Lung (tissue), 11 donors: ENCODE measurements at regions not wholly inside any gene's neighbourhood (a gene's known extent, or its start where the extent isn't known, plus 50 kb on each side); places are given as distances from the start of the nearest gene placed in this dataset.
"Not testable (repeated sequence)": the region's sequence is repeated elsewhere in the genome, so short reads cannot be mapped to it uniquely, and the experiment has no call there.

Experiments used
- ATAC-seq: fragments of 200-7000 bp; cut with Tn5 transposase; one replicate; pipeline ENCODE4 v1.9.1; 2020; ENCODE audit warnings: moderate number of reproducible peaks; ENCODE audit not compliant: insufficient read depth, low FRiP score
- DNase-seq, 3 donors: peaks; one replicate each; pipeline ENCODE4 v3.0.0-alpha.2; 2013 to 2017
- H3K27ac ChIP-seq, 2 donors: one replicate each; pipeline ENCODE4 v1.5.1; 2013; ENCODE audit warnings: mild to moderate bottlenecking in 2 of 2, moderate library complexity in 2 of 2, control low read depth in 1 of 2, inconsistent platforms in 1 of 2, low read depth in 1 of 2, low read length in 1 of 2
- H3K27me3 ChIP-seq, 3 donors: one replicate each; pipeline ENCODE4 v1.5.1; 2013; ENCODE audit warnings: low read length in 2 of 3; ENCODE audit not compliant: control insufficient read depth in 3 of 3, insufficient read depth in 3 of 3
- H3K36me3 ChIP-seq, 4 donors: one replicate each; pipeline ENCODE4 v1.5.1; 2013; ENCODE audit warnings: low read length in 4 of 4, mild to moderate bottlenecking in 1 of 4, moderate library complexity in 1 of 4; ENCODE audit not compliant: control insufficient read depth in 4 of 4, insufficient read depth in 4 of 4
- H3K4me1 ChIP-seq, 5 donors: one replicate each; pipeline ENCODE4 v1.5.1; 2013; ENCODE audit warnings: low read length in 5 of 5, mild to moderate bottlenecking in 2 of 5, moderate library complexity in 1 of 5; ENCODE audit not compliant: control insufficient read depth in 5 of 5, insufficient read depth in 5 of 5
- H3K4me3 ChIP-seq: one replicate; pipeline ENCODE4 v1.5.1; 2013; ENCODE audit warnings: mild to moderate bottlenecking, control low read depth, moderate library complexity
- H3K9ac ChIP-seq, 2 donors: one replicate each; pipeline ENCODE4 v1.5.1; 2013; ENCODE audit warnings: low read length in 2 of 2, control low read depth in 1 of 2; ENCODE audit not compliant: insufficient read depth in 1 of 2
- H3K9me3 ChIP-seq, 4 donors: one replicate each; pipeline ENCODE4 v1.5.1; 2013; ENCODE audit warnings: low read length in 3 of 4, mild to moderate bottlenecking in 1 of 4, moderate library complexity in 1 of 4; ENCODE audit not compliant: control insufficient read depth in 4 of 4, insufficient read depth in 3 of 4
- WGBS, 2 donors: extraction: QIAGEN DNeasy Blood & Tissue Kit; methylation state at CpG; one replicate each; pipeline ENCODE4 v1.1.7; 2013; 5-methylcytosine and 5-hydroxymethylcytosine counted together
- TF ChIP-seq, protein P1 (sequence below): IDR thresholded peaks from 2 replicates; pipeline ENCODE4 v1.5.1; 2012; ENCODE audit warnings: mild to moderate bottlenecking; ENCODE audit errors: control extremely low read depth, extremely low read depth
- donor health status: control.
- donor health status: control.
- donor health status: Bipolar disorder and iron deficiency.
- donor health status: healthy.
- donor health status: DM: yes; HTN: yes; CAD: no.

DNA sequence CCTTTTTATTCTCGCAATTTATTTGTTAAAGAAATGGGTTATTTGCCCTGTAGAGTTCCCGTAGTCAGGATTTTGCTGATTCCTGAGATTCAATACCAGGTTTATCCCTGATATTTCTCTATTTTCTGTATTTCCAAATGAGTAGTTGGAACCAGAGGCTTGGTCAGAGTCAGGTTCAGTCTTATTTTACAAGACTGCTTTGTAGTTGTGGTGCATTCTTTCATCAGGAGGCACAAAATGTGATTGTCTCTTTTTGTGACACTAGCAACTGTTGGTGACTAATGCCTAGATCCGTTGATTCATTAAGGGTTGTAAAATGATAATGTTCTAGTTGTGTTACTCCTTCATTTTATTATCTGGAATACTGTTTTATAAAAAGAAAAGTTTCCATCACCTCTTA is 95.5 kb upstream of the TPTE start:
- no peak for ATAC-seq
- 68 to 73% methylated on average over 3 of the region's 3 CpGs for WGBS, 2 donors
- Histone ChIP-seq H3K4me1 (no peaks in the 10 kb centered on the region), H3K9ac (no peak overlapping the region), H3K4me3 (no peak overlapping the region), H3K27me3 (no peaks in the 10 kb centered on the region), H3K9me3 (peaks cover 7 to 45% (median 14%) of the 10 kb centered on the region in 4 donors), H3K36me3 (no peaks in the 10 kb centered on the region), H3K27ac (no peak overlapping the region)
- DNase-seq, result no peak
- TF ChIP-seq, protein P1, sequence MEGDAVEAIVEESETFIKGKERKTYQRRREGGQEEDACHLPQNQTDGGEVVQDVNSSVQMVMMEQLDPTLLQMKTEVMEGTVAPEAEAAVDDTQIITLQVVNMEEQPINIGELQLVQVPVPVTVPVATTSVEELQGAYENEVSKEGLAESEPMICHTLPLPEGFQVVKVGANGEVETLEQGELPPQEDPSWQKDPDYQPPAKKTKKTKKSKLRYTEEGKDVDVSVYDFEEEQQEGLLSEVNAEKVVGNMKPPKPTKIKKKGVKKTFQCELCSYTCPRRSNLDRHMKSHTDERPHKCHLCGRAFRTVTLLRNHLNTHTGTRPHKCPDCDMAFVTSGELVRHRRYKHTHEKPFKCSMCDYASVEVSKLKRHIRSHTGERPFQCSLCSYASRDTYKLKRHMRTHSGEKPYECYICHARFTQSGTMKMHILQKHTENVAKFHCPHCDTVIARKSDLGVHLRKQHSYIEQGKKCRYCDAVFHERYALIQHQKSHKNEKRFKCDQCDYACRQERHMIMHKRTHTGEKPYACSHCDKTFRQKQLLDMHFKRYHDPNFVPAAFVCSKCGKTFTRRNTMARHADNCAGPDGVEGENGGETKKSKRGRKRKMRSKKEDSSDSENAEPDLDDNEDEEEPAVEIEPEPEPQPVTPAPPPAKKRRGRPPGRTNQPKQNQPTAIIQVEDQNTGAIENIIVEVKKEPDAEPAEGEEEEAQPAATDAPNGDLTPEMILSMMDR, result no peak

DNA sequence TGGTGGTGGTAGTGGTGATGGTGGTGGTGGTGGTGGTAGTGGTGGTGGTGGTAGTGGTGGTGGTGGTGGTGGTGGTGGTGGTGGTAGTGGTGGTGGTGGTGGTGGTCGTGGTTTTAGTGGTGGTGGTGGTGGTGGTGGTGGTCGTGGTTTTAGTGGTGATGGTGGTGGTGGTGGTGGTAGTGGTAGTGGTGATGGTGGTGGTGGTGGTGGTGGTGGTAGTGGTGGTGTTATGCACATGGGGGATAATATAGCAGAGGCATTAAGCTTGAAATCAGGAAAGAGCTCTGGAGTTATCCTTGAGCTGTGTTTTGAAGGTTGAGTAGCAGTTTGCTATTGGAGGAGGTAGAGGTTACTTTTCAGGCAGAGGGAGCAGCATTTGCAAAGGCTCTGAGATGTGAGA is 94.6 kb upstream of the TPTE start:
- H3K36me3 ChIP-seq, H3K9ac ChIP-seq, ATAC-seq, H3K27ac ChIP-seq, H3K4me1 ChIP-seq, DNase-seq, H3K4me3 ChIP-seq, H3K27me3 ChIP-seq: not testable (repeated sequence)
- WGBS, 2 donors, result 36 to 61% methylated on average over 2 of the region's 2 CpGs
- peaks cover 7 to 49% (median 15%) of the 10 kb centered on the region in 4 donors for H3K9me3 ChIP-seq

GRCh38 chr21:10427277-10427676 is 94.1 kb upstream of the TPTE start:
- H3K27me3 ChIP-seq, H3K27ac ChIP-seq, H3K9ac ChIP-seq, H3K4me1 ChIP-seq, H3K36me3 ChIP-seq, H3K4me3 ChIP-seq, ATAC-seq, DNase-seq: not testable (repeated sequence)
- peaks cover 7 to 52% (median 15%) of the 10 kb centered on the region in 4 donors for H3K9me3 ChIP-seq
- WGBS, 2 donors, result 56 to 67% methylated on average over 6 of the region's 6 CpGs

DNA sequence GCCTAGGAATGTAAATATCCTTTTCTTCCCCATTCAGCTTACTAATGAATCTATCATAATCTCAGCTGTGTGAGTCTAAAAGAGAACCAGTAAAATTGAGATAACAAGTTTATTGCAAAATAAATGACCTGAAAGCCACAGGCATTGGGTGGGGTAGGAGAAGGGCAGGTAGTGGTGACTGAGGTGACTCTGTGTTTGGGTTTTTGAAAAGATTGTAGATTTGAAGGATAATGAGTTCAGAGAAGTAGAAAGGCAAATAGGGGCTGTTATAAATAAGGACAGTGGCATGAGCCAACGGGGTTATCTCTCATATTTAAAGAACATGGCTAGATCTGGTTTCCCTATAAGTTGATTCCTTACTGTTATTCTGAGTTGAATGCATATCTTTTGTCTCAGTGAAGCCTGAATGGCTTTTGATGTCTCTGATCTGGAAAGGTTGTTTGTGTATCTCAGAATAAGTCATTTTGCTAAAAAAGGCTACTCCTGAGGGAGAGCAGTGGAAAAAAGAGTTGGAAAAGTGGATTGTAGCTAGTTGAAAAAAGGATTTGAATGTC is 92.3 kb upstream of the TPTE start:
- not testable (repeated sequence) for DNase-seq, H3K27ac ChIP-seq
- H3K9me3 ChIP-seq, result peaks cover 11 to 52% (median 15%) of the 10 kb centered on the region in 4 donors

GRCh38 chr21:10430005-10430404 is 91.4 kb upstream of the TPTE start:
- ATAC-seq (peak; percentile 6), DNase-seq (no peak)
- H3K9me3 ChIP-seq, result peaks cover 11 to 46% (median 15%) of the 10 kb centered on the region in 4 donors
- no peaks in the 10 kb centered on the region for H3K36me3 ChIP-seq
- TF ChIP-seq, protein P1, result no peak
- 51 to 69% methylated on average over 1 of the region's 1 CpG for WGBS, 2 donors
- no peaks in the 10 kb centered on the region for H3K4me1 ChIP-seq
- H3K9ac ChIP-seq, result no peak overlapping the region
- H3K27ac ChIP-seq, result no peak overlapping the region
- H3K4me3 ChIP-seq, result no peak overlapping the region
- H3K27me3 ChIP-seq, result no peaks in the 10 kb centered on the region

More for the DNA sequence above, 92.3 kb upstream of the TPTE start:
- not testable (repeated sequence) for H3K36me3 ChIP-seq, ATAC-seq, H3K27me3 ChIP-seq, H3K4me1 ChIP-seq, H3K9ac ChIP-seq, H3K4me3 ChIP-seq
- 13 to 21% methylated on average over 1 of the region's 1 CpG for WGBS, 2 donors

DNA sequence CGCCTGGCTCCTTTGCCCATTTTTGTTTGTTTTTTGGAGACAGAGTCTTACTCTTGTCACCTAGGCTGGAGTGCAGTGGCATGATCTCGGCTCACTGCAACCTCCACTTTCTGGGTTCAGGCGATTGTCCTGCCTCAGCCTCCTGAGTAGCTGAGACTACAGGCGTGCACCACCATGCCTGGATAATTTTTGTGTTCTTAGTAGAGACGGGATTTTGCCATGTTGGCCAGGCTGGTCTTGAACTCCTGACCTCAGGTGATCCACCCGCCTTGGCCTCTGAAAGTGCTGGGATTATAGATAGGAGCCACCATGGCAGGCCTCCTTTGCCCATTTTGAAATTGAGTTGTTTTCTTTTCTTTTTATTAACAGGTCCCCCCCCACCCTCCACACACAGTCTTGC is 89.4 kb upstream of the TPTE start:
- peaks cover 7 to 41% (median 12%) of the 10 kb centered on the region in 4 donors for H3K9me3 ChIP-seq
- 60 to 69% methylated on average over 6 of the region's 6 CpGs for WGBS, 2 donors
- H3K4me1 ChIP-seq, H3K9ac ChIP-seq, H3K36me3 ChIP-seq, H3K27me3 ChIP-seq, ATAC-seq, DNase-seq, H3K4me3 ChIP-seq, H3K27ac ChIP-seq: not testable (repeated sequence)

DNA sequence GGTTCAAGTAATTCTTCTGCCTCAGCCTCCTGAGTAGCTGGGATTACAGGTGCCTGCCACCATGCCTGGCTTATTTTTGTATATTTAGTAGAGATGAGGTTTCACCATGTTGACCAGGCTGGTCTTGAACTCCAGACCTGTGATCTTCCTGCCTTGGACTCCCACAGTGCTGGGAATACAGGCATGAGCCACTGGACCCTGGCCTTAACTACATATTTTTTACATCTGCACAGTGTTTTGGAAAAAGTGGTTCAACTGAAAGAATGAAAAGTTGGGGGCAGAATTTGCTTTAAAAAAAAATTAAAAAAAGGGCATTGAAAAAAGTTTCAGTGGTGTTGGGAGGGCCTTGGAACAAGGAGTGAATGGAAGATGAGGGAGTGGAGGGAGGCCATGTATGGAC is 88.9 kb upstream of the TPTE start:
- peaks cover 5 to 37% (median 10%) of the 10 kb centered on the region in 4 donors for H3K9me3 ChIP-seq
- H3K4me1 ChIP-seq, H3K9ac ChIP-seq, H3K36me3 ChIP-seq, H3K27me3 ChIP-seq, DNase-seq, H3K4me3 ChIP-seq, H3K27ac ChIP-seq, ATAC-seq: not testable (repeated sequence)
